Stomach smooth muscle (tissue), 2 donors: ENCODE measurements at regions not wholly inside any gene's neighbourhood (a gene's known extent, or its start where the extent isn't known, plus 50 kb on each side); places are given as distances from the start of the nearest gene placed in this dataset.
"Not testable (repeated sequence)": the region's sequence is repeated elsewhere in the genome, so short reads cannot be mapped to it uniquely, and the experiment has no call there.

ENCODE experiments used
- H3K27ac ChIP-seq: one replicate; pipeline ENCODE4 v1.7.0; 2013; ENCODE audit warnings: mild to moderate bottlenecking, low read length, inconsistent platforms
- H3K27me3 ChIP-seq, 2 donors: one replicate each; pipeline ENCODE4 v1.7.0; 2013; ENCODE audit warnings: low read length in 2 of 2; ENCODE audit not compliant: insufficient read depth in 2 of 2, control insufficient read depth in 1 of 2
- H3K36me3 ChIP-seq, 2 donors: one replicate each; pipeline ENCODE4 v1.7.0; 2013; ENCODE audit warnings: low read length in 2 of 2; ENCODE audit not compliant: control insufficient read depth in 2 of 2, insufficient read depth in 2 of 2
- H3K4me1 ChIP-seq: one replicate; pipeline ENCODE4 v1.7.0; 2013; ENCODE audit warnings: low read length; ENCODE audit not compliant: control insufficient read depth, insufficient read depth
- H3K4me3 ChIP-seq, 2 donors: one replicate each; pipeline ENCODE4 v1.7.0; 2013; ENCODE audit warnings: low read length in 2 of 2
- H3K9ac ChIP-seq, 2 donors: one replicate each; pipeline ENCODE4 v1.7.0; 2013; ENCODE audit warnings: low read length in 2 of 2, mild to moderate bottlenecking in 1 of 2
- H3K9me3 ChIP-seq, 2 donors: one replicate each; pipeline ENCODE4 v1.7.0; 2013; ENCODE audit warnings: low read length in 2 of 2; ENCODE audit not compliant: control insufficient read depth in 2 of 2
- donor health status: healthy.
- donor health status: Pancreatic carcinoma.

DNA sequence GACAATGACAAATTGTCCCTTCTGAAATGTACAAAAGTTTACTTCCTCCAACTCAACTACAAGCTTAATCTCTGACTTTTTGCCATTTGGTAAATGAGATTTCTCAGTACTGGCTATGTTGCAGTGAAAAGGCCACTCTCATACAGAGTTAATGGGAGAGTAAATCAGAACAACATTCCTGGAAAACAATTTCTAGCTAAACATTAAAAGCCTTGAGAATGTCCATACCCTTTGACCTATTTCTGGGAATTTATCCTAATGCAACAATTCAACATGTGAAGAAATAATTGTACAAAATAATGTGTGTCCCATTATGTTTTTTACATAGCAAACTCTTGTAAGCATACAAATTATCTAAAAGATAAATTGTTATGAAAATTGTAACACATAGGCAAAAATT is 56.3 kb upstream of the SPEF2 start:
- no peaks in the 10 kb centered on the region for H3K27me3 ChIP-seq

DNA sequence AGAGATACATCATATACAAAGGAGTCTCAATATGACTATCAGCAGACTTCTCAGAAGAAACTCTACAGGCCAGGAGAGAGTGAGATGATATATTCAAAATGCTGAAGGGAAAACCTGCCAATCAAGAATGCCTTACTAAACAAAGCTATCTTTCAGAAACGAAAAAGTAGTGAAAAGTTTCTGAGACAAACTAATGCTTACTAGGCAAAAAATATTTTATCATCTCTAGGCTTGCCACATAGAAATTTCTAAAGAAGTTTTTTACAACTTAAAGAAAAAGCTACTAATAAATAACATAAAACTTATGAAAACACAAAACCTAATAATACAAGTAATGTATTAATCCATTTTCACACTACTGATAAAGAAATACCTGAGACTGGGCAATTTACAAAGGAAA is 59.9 kb upstream of the SPEF2 start:
- Histone ChIP-seq H3K4me1 (no peaks in the 10 kb centered on the region), H3K27ac (no peak overlapping the region), H3K4me3 (no peak overlapping the region), H3K9ac (no peak overlapping the region), H3K27me3 (no peaks in the 10 kb centered on the region), H3K36me3 (no peaks in the 10 kb centered on the region), H3K9me3 (peaks cover 5 to 6% of the 10 kb centered on the region in 2 donors)

More for the DNA sequence above, 56.3 kb upstream of the SPEF2 start:
- Histone ChIP-seq H3K36me3 (no peaks in the 10 kb centered on the region), H3K9me3 (peaks cover 0 to 5% of the 10 kb centered on the region in 2 donors), H3K4me1 (no peaks in the 10 kb centered on the region), H3K27ac (no peak overlapping the region), H3K4me3 (no peak overlapping the region), H3K9ac (no peak overlapping the region)

DNA sequence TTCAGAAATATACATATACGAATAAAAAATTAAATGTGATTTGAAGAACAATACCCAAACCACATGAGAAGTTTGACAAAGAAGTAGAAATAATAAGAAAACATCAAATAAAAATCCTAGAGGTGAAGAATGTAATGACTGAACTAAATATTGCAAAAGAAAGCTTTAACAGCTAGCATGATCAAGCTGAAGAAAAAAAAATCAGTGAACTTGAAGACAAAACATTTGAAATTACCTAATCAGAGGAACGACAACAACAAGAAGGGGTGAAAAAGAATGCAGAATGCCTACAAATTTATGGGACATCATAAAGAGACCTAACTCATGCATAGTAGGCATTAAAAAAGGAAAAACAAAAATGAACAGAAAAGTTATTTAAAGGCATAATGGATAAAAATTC is 60.5 kb upstream of the SPEF2 start:
- Histone ChIP-seq H3K9ac (no peak overlapping the region), H3K4me3 (no peak overlapping the region), H3K4me1 (no peaks in the 10 kb centered on the region), H3K27me3 (no peaks in the 10 kb centered on the region), H3K9me3 (peaks cover 5 to 6% of the 10 kb centered on the region in 2 donors), H3K27ac (no peak overlapping the region), H3K36me3 (no peaks in the 10 kb centered on the region)

DNA sequence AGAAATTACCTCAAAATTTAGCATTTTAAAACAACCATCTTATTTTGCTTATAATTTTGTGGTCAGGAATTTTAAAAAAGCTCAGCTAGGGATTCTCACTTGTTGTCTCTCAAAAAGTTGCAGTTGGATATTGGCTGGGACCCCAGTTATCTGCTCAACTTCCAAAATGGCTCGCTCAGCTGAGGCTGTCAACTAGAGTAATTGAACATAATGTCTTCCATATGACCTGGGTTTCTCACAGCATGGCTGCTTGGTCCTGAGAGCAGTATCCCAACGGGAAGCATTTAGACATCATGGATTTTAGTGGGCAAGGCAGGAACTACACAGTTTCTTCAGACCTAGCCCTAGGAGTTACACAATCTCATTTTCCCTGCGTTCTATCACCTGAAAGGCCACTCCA is 63.6 kb upstream of the SPEF2 start:
- no peak overlapping the region for H3K9ac ChIP-seq
- peaks cover 5 to 6% of the 10 kb centered on the region in 2 donors for H3K9me3 ChIP-seq
- no peak overlapping the region for H3K27ac ChIP-seq
- H3K4me1 ChIP-seq = no peaks in the 10 kb centered on the region
- H3K36me3 ChIP-seq = no peaks in the 10 kb centered on the region
- H3K27me3 ChIP-seq = no peaks in the 10 kb centered on the region
- H3K4me3 ChIP-seq = no peak overlapping the region

DNA sequence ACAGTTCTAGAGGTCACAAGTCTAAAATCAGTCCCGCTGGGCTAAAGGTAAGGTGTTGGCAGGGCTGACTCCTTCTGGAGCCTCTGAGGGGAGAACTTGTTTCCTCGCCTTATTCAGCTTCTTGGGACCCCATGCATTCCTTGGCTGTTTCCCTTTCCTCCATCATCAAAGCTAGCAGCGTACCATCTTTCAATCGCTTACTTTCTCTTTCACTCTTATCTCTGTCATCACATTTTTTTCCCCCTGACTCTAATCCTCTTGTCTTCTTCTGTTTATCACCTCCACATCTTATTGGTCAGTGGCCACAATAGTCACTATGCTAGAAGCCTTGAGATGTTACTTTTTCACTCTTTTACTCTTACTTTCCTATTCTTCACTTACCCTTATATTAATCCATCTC is 72.5 kb upstream of the SPEF2 start:
- Histone ChIP-seq H3K27ac (no peak overlapping the region), H3K4me3 (no peak overlapping the region), H3K9ac (no peak overlapping the region), H3K27me3 (no peaks in the 10 kb centered on the region), H3K4me1 (no peaks in the 10 kb centered on the region), H3K9me3 (no peaks in the 10 kb centered on the region), H3K36me3 (no peaks in the 10 kb centered on the region)

DNA sequence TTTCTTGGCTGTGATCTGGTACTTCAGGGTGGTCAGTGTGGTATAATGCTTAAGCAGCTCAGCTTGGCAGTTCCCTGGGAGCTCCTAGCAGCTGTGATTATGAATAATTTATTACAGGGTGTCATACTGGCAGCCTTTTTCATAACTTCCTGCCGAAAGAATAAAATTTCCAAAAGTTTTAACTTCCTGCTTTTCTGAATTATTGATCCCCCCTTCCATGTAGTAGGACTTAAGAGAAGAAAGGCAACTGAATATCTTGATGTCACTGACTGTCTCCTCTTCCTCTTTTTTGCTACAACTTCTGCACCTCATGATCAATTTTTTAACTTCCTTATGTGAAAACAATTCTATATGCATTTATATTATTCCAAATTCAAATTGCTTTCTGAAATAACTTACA is 74.3 kb upstream of the SPEF2 start:
- H3K9me3 ChIP-seq = no peaks in the 10 kb centered on the region
- no peak overlapping the region for H3K27ac ChIP-seq
- no peak overlapping the region for H3K4me3 ChIP-seq
- no peaks in the 10 kb centered on the region for H3K36me3 ChIP-seq
- no peak overlapping the region for H3K9ac ChIP-seq
- no peaks in the 10 kb centered on the region for H3K4me1 ChIP-seq
- no peaks in the 10 kb centered on the region for H3K27me3 ChIP-seq

DNA sequence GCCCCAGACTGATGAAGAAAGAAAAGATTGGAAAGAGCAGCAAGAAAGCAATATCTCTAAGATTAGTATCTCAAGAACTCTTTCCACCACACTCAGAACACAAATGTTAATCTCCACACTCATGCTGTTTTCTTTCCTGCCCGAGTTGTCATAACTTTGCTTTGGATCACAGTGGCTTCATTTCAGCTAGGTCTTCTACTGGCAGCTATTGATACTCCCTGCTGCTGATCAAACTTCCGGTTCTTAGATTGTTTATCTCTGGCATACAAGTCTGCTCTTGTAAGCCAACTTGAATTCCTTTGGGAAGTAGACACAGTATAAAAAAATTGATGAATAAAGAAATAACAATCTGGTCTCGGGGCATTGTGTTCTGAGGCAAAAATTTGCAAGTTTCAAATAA is 77.7 kb upstream of the SPEF2 start:
- no peaks in the 10 kb centered on the region for H3K9me3 ChIP-seq
- no peak overlapping the region for H3K4me3 ChIP-seq
- no peaks in the 10 kb centered on the region for H3K36me3 ChIP-seq
- H3K4me1 ChIP-seq = no peaks in the 10 kb centered on the region
- no peak overlapping the region for H3K27ac ChIP-seq
- H3K9ac ChIP-seq = no peak overlapping the region
- H3K27me3 ChIP-seq = no peaks in the 10 kb centered on the region

DNA sequence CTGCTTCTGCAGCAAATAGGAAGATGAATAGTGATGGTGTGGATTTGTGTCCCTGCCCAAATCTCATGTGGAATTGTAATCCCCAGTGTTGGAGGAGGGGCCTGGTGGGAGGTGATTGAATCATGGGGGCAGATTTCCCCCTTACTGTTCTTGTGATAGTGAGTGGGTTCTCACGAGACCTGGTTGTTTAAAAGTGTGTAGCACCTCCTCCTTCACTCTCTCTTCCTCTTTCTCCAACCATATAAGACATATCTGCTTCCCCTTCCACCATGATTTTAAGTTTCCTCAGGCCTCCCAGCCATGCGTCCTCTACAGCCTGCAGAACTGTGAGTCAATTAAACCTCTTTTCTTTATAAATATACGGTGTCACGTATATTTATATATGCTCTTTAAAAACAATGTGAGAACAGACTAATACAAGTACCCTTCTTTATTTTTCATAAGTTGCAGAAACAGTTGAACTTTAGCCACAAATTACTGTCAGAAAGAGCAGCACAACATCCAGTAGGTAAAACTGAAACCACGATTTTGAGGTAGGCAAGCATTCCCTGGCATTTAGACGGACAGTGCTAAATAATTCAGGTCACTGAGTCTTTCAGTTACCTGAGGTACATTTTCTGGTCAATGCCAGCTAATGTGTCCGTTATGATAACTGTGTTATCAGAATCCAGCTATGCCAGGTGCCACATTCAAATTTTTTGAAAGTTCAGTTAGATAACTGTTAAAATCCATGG is 79.3 kb upstream of the SPEF2 start:
- H3K9me3 ChIP-seq = no peaks in the 10 kb centered on the region
- no peak overlapping the region for H3K4me3 ChIP-seq
- no peaks in the 10 kb centered on the region for H3K4me1 ChIP-seq
- no peak overlapping the region for H3K27ac ChIP-seq
- no peaks in the 10 kb centered on the region for H3K36me3 ChIP-seq
- no peaks in the 10 kb centered on the region for H3K27me3 ChIP-seq
- H3K9ac ChIP-seq = no peak overlapping the region

DNA sequence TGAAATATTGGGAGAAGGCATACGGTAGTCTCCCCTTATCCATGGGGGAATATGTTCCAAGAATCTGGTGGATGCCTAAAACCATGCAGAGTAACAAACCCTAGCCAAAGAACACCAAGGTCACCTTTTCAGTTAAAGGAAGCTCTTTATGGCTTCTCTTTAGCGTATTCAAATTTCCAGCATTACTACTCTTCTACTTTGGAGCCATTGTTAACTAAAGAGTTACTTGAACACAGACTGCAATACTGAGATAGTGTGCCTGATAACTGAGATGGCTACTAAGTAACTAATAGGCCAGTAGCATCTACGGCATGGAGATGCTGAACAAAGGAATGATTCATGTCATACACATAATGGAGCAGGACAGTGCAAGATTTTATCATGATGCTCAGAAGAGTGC is 84.5 kb upstream of the SPEF2 start:
- Histone ChIP-seq H3K27ac (no peak overlapping the region), H3K9ac (no peak overlapping the region), H3K27me3 (no peaks in the 10 kb centered on the region), H3K36me3 (no peaks in the 10 kb centered on the region), H3K9me3 (no peaks in the 10 kb centered on the region), H3K4me1 (no peaks in the 10 kb centered on the region), H3K4me3 (no peak overlapping the region)

DNA sequence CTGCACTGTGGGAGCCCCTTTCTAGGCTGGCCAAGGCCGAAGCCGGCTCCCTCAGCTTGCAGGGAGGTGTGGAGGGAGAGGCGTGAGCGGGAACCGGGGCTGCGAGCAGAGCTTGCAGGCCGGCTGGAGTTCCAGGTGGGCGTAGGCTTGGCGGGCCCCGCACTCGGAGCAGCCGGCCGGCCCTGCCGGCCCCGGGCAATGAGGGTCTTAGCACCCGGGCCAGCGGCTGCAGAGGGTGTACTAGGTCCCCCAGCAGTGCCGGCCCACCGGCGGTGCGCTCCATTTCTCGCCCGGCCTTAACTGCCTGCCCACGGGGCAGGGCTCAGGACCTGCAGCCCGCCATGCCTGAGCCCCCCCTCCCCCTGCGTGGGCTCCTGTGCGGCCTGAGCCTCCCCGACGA is 86.1 kb upstream of the SPEF2 start:
- not testable (repeated sequence) for H3K36me3 ChIP-seq, H3K9ac ChIP-seq, H3K9me3 ChIP-seq, H3K4me3 ChIP-seq, H3K27me3 ChIP-seq, H3K27ac ChIP-seq, H3K4me1 ChIP-seq

DNA sequence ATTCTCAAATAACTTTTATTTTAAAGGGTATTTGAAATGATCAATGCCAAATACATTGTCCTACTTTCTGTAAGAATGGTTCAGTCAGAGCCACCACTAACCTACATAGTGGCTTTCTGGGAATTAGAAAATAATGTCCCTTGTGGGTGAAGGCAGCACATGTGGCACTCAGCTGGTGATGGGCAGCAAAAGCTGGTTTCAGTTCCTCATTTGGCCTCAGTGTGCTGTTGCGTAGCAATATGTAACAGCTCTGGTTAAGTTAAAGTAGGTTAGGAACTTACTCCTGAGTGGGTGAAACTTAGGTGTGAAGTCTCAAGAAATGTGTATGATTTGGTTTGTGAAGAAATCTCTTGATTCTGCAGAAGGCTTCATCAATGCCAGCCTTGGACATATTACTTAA is 99.6 kb upstream of the SPEF2 start:
- no peaks in the 10 kb centered on the region for H3K27me3 ChIP-seq
- no peaks in the 10 kb centered on the region for H3K4me1 ChIP-seq
- no peak overlapping the region for H3K9ac ChIP-seq
- H3K9me3 ChIP-seq = peaks cover 0 to 5% of the 10 kb centered on the region in 2 donors
- no peaks in the 10 kb centered on the region for H3K36me3 ChIP-seq
- no peak overlapping the region for H3K4me3 ChIP-seq
- H3K27ac ChIP-seq = no peak overlapping the region
